CD14-positive monocyte (primary cell): ENCODE measurements at regions not wholly inside any gene's neighbourhood (a gene's known extent, or its start where the extent isn't known, plus 50 kb on each side); places are given as distances from the start of the nearest gene placed in this dataset.

Experiments used
- DNase-seq, 3 donors: peaks; one replicate each; pipeline ENCODE4 v3.0.0-alpha.2; 2011 to 2022
- H2AFZ ChIP-seq: 2 replicates; pipeline ENCODE4 v1.6.0; 2012; ENCODE audit warnings: mild to moderate bottlenecking, low read depth, low read length, inconsistent platforms; ENCODE audit not compliant: insufficient read depth, poor library complexity, severe bottlenecking
- H3K27ac ChIP-seq, 2 donors: 1 replicate in 1 of 2; 2 replicates in 1 of 2; pipeline ENCODE4 v1.5.1; 2012 to 2013; ENCODE audit warnings: low read length in 2 of 2, control low read depth in 1 of 2, inconsistent platforms in 1 of 2, low read depth in 1 of 2, mild to moderate bottlenecking in 1 of 2
- H3K27me3 ChIP-seq, 2 donors: one replicate each; pipeline versions ENCODE4 v1.6.0 to v1.6.1; 2011 to 2013; ENCODE audit warnings: low read length in 2 of 2; ENCODE audit not compliant: control insufficient read depth in 2 of 2, insufficient read depth in 2 of 2
- H3K36me3 ChIP-seq, 2 donors: replicated peaks in 1 of 2; 1 replicate in 1 of 2; 2 replicates in 1 of 2; pipeline versions ENCODE4 v1.5.1 to v1.6.1; 2012 to 2013; ENCODE audit warnings: low read length in 2 of 2, control low read depth in 1 of 2, inconsistent platforms in 1 of 2, mild to moderate bottlenecking in 1 of 2; ENCODE audit not compliant: insufficient read depth in 2 of 2, control insufficient read depth in 1 of 2
- H3K4me1 ChIP-seq, 2 donors: 1 replicate in 1 of 2; 2 replicates in 1 of 2; pipeline versions ENCODE4 v1.5.1 to v1.6.1; 2012 to 2013; ENCODE audit warnings: low read length in 2 of 2, control low read depth in 1 of 2, inconsistent platforms in 1 of 2, mild to moderate bottlenecking in 1 of 2, moderate library complexity in 1 of 2; ENCODE audit not compliant: insufficient read depth in 2 of 2, control insufficient read depth in 1 of 2
- H3K4me2 ChIP-seq: replicated peaks from 2 replicates; pipeline ENCODE3; 2012; ENCODE audit warnings: low read length, moderate library complexity, mild to moderate bottlenecking; ENCODE audit not compliant: poor library complexity, severe bottlenecking; ENCODE audit errors: extremely low read depth
- H3K4me3 ChIP-seq, 3 experiments: fragments of 200-600 bp in 1 of 3; sonication (generic) in 1 of 3; replicated peaks in 1 of 3; 1 replicate in 2 of 3; 2 replicates in 1 of 3; pipeline ENCODE4 v1.5.1; 2011 to 2013; ENCODE audit warnings: low read length in 3 of 3, mild to moderate bottlenecking in 3 of 3, control low read depth in 2 of 3, low read depth in 2 of 3, inconsistent platforms in 1 of 3, moderate library complexity in 1 of 3
- H3K79me2 ChIP-seq: 2 replicates; pipeline ENCODE4 v1.6.0; 2012; ENCODE audit warnings: mild to moderate bottlenecking, control low read depth, inconsistent platforms, low read length, moderate library complexity; ENCODE audit not compliant: insufficient read depth
- H3K9ac ChIP-seq: 2 replicates; pipeline ENCODE4 v1.6.0; 2017; ENCODE audit warnings: low read length, mild to moderate bottlenecking; ENCODE audit not compliant: insufficient read depth, poor library complexity, severe bottlenecking
- H3K9me3 ChIP-seq, 2 donors: replicated peaks in 1 of 2; 1 replicate in 1 of 2; 2 replicates in 1 of 2; pipeline versions ENCODE4 v1.5.1 to v1.6.1; 2012 to 2013; ENCODE audit warnings: low read length in 2 of 2, control low read depth in 1 of 2; ENCODE audit not compliant: control insufficient read depth in 1 of 2, insufficient read depth in 1 of 2
- H4K20me1 ChIP-seq: 2 replicates; pipeline ENCODE4 v1.6.0; 2012; ENCODE audit warnings: mild to moderate bottlenecking, low read length, control low read depth, moderate library complexity; ENCODE audit not compliant: insufficient read depth
- H3K27ac Mint-ChIP-seq, 7 donors: one replicate each; pipeline ENCODE4 v1.8.0; 2020; ENCODE audit warnings: mild to moderate bottlenecking in 7 of 7, mixed read lengths in 7 of 7, moderate library complexity in 6 of 7, inconsistent platforms in 2 of 7
- H3K27me3 Mint-ChIP-seq, 3 donors: one replicate each; pipeline ENCODE4 v1.8.0; 2021 to 2022; ENCODE audit warnings: low read depth in 3 of 3, mild to moderate bottlenecking in 3 of 3, mixed read lengths in 3 of 3, moderate library complexity in 3 of 3, inconsistent platforms in 1 of 3
- H3K36me3 Mint-ChIP-seq, 2 donors: one replicate each; pipeline ENCODE4 v1.8.0; 2020; ENCODE audit warnings: mixed read lengths in 2 of 2, inconsistent platforms in 1 of 2, mild to moderate bottlenecking in 1 of 2
- H3K4me1 Mint-ChIP-seq: one replicate; pipeline ENCODE4 v1.8.0; 2020; ENCODE audit warnings: mild to moderate bottlenecking, mixed read lengths
- H3K4me3 Mint-ChIP-seq, 2 donors: one replicate each; pipeline ENCODE4 v1.8.0; 2020; ENCODE audit warnings: mild to moderate bottlenecking in 2 of 2, mixed read lengths in 2 of 2, moderate library complexity in 1 of 2
- H3K9me3 Mint-ChIP-seq, 7 donors: one replicate each; pipeline ENCODE4 v1.8.0; 2020 to 2022; ENCODE audit warnings: mixed read lengths in 7 of 7, mild to moderate bottlenecking in 6 of 7, moderate library complexity in 6 of 7, inconsistent platforms in 2 of 7
- CTCF ChIP-seq: fragments of 200-600 bp; IDR thresholded peaks from one replicate; pipeline ENCODE4 v1.8.0; 2022; ENCODE audit warnings: antibody characterized with exemption, mild to moderate bottlenecking
- WGBS: methylation state at CpG from one replicate; pipeline ENCODE4 v1.1.5; 2013; ENCODE audit warnings: missing lambda C conversion rate; ENCODE audit not compliant: insufficient coverage; 5-methylcytosine and 5-hydroxymethylcytosine counted together
- intact Hi-C, 2 donors: fragments of 100-400 bp; cut with micrococcal nuclease; formaldehyde crosslinking; loops; one replicate each; pipeline versions ENCODE4 v1.15.0 to v1.15.1; 2023

GRCh38 chr18:64994370-64994769 lies 756.4 kb upstream of the CDH7 start:
- TF ChIP-seq CTCF = no peak
- no peak overlapping the region for H3K27ac Mint-ChIP-seq
- Histone ChIP-seq H3K79me2 (no peaks in the 10 kb centered on the region), H3K36me3 (no peaks in the 10 kb centered on the region), H3K4me3 (peak overlapping the region in 1 of 3 experiments; percentile 16), H4K20me1 (no peaks in the 10 kb centered on the region), H3K9me3 (peaks cover 0 to 4% of the 10 kb centered on the region in 2 donors), H3K9ac (no peak overlapping the region), H3K4me2 (no peak overlapping the region), H3K27ac (no peak overlapping the region), H3K27me3 (no peaks in the 10 kb centered on the region), H2AFZ (no peak overlapping the region), H3K4me1 (no peaks in the 10 kb centered on the region)
- H3K27me3 Mint-ChIP-seq = no peaks in the 10 kb centered on the region
- no peaks in the 10 kb centered on the region for H3K36me3 Mint-ChIP-seq
- H3K4me1 Mint-ChIP-seq = no peaks in the 10 kb centered on the region
- no peak for DNase-seq
- no peak overlapping the region for H3K4me3 Mint-ChIP-seq
- H3K9me3 Mint-ChIP-seq = no peaks in the 10 kb centered on the region
- 100% methylated on average over 1 of the region's 1 CpG for WGBS
- intact Hi-C loops = loop anchor here in 1 of 2 donors (10.0 kb wide), 1 partner anchor 50 kb away; no protein-coding TSS in a partner anchor

- Histone ChIP-seq H3K79me2 (no peaks in the 10 kb centered on the region), H3K4me2 (no peak overlapping the region), H3K9me3 (peaks cover 0 to 4% of the 10 kb centered on the region in 2 donors), H3K4me1 (no peaks in the 10 kb centered on the region), H3K27ac (no peak overlapping the region), H3K4me3 (no peak overlapping the region), H3K27me3 (no peaks in the 10 kb centered on the region), H3K9ac (no peak overlapping the region), H2AFZ (no peak overlapping the region), H4K20me1 (no peaks in the 10 kb centered on the region), H3K36me3 (no peaks in the 10 kb centered on the region)
- no peaks in the 10 kb centered on the region for H3K27me3 Mint-ChIP-seq
- WGBS = 68% methylated on average over 3 of the region's 3 CpGs
- H3K9me3 Mint-ChIP-seq = peaks cover 0 to 2% (median 0%) of the 10 kb centered on the region in 7 donors
- H3K4me3 Mint-ChIP-seq = no peak overlapping the region
- no peaks in the 10 kb centered on the region for H3K4me1 Mint-ChIP-seq
- no peak for DNase-seq
- no peak overlapping the region for H3K27ac Mint-ChIP-seq
- intact Hi-C loops = loop anchor here in 1 of 2 donors (10.0 kb wide), 1 partner anchor 49 kb away; no protein-coding TSS in a partner anchor
- H3K36me3 Mint-ChIP-seq = no peaks in the 10 kb centered on the region
- no peak for TF ChIP-seq CTCF
Observed at GRCh38 chr18:64993695-64994094, 757.1 kb upstream of the CDH7 start.
